ENCODE measurements at regions not wholly inside any gene's neighbourhood (a gene's known extent, or its start where the extent isn't known, plus 50 kb on each side); places are given as distances from the start of the nearest gene placed in this dataset.
"Not testable (repeated sequence)": the region's sequence is repeated elsewhere in the genome, so short reads cannot be mapped to it uniquely, and the experiment has no call there.

- DNase-seq (ENCODE audit: insufficient read length, low spot score) (no peak), FAIRE-seq (no peak)
Observed at GRCh38 chr5:86465052-86465838, 152.5 kb upstream of the COX7C start.

DNA sequence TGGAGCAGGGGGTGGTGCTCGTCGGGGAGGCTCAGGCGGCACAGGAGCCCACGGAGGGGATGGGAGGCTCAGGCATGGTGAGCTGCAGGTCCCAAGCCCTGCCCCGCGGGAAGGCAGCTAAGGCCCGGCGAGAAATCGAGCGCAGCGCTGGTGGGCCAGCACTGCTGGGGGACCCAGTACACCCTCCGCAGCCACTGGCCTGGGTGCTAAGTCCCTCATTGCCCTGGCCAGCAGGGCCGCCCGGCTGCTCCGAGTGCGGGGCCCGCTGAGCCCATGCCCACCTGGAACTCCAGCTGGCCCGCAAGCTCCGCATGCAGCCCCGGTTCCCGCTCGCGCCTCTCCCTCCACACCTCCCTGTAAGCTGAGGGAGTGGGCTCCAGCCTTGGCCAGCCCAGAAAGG lies 151.0 kb upstream of the COX7C start:
- DNase-seq (ENCODE audit: insufficient read length, low spot score); FAIRE-seq: not testable (repeated sequence)

DNA sequence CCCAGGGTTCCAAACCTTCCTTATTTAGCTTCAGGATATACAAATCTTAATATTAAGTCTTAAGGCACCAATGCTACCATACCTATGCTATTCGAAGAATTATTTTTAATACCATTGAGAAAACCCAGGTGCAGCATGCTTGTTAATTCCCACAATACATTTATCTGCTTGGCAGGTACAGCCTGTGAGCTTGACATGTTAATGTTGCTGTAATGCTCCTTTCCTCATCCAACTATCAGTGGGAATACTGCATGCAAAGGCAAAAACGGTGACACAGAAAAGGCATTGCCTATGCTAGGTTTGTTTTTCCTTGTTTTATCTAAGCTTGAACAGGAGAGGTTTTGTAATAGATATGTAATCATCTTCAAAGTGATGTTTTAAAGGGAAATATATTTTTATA lies 135.7 kb upstream of the COX7C start:
- DNase-seq (ENCODE audit: insufficient read length, low spot score): no peak
- no peak for FAIRE-seq

GRCh38 chr5:86493777-86494176 lies 124.0 kb upstream of the COX7C start:
- FAIRE-seq (no peak), DNase-seq (ENCODE audit: insufficient read length, low spot score) (no peak)

DNA sequence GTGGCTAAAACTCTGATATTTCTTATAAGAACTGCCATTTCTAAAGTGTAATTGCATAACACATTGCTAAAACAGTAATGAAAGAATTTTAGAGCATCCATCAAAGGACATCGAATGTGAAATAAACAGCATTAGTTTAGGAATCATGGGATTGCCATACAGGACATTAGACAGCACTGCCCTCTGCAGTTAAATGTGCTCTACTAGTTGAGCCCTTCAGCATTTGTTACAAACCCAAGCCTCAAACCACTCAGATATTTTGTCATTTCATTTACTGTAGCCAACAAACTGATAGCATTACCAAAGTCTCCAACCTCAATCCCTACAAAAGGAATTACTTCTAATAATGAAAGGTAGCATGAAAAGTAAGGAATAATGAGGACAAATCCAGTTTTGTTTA lies 116.8 kb upstream of the COX7C start:
- FAIRE-seq (no peak), DNase-seq (ENCODE audit: insufficient read length, low spot score) (no peak)

DNA sequence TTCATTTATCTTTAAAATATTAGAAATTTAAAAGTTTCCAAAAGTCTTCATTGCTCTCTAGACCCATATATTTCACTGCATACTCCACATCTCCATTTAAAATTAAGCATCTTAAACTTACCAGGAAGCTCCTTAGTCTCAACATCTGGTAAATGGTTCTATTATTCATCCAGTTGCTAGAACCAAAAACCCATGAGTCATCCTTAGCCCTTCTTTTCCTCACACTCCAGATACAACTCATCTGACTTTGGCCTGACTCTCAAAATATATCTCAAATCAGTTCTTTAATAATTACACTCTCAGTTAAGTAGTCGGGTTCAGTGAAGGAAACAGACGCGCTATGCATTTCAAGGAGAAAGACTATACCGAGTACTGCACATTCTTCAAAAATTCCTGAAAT lies 110.2 kb upstream of the COX7C start:
- FAIRE-seq (no peak), DNase-seq (ENCODE audit: insufficient read length, low spot score) (no peak)

DNA sequence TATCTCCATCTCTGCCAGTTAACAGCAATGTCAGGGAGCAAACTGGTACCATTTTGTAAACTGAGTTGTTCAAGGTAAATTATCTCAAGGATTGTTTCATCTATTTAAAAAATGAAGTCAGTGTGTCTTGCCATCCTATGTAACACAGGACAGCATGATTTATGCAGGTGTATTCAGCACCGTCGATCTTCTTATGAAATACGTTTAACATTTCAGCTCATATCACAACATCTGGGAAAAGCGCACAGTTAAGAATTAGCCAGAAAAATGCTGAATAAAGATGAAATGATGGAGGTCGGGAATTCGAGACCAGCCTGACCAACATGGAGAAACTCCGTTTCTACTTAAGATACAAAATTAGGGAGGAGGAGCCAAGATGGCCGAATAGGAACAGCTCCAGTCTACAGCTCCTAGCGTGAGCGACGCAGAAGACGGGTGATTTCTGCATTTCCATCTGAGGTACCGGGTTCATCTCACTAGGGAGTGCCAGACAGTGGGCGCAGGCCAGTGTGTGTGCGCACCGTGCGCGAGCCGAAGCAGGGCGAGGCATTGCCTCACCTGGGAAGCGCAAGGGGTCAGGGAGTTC lies 107.3 kb upstream of the COX7C start:
- not testable (repeated sequence) for FAIRE-seq; DNase-seq (ENCODE audit: insufficient read length, low spot score)

- DNase-seq (ENCODE audit: insufficient read length, low spot score) (no peak), FAIRE-seq (no peak)
Observed at GRCh38 chr5:86523718-86524117, 94.0 kb upstream of the COX7C start.

DNA sequence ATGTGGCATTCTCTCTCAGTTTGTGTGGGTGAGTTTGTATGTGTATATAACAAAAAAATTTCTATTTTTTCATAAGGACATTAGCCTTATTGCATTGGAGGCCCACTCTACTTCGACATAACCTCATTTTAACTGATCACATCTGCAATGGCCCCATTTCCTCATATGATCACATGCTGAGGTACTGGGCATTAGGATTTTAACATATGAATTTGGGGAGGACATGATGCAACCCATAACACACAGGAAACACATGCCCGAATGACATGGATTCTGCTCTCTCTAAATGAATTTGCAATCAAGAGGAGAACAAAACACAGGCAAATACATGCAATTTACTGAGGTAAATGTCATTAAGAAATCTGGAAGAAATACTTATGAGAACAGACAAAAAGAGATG lies 92.1 kb upstream of the COX7C start:
- DNase-seq (ENCODE audit: insufficient read length, low spot score) (no peak), FAIRE-seq (no peak)

DNA sequence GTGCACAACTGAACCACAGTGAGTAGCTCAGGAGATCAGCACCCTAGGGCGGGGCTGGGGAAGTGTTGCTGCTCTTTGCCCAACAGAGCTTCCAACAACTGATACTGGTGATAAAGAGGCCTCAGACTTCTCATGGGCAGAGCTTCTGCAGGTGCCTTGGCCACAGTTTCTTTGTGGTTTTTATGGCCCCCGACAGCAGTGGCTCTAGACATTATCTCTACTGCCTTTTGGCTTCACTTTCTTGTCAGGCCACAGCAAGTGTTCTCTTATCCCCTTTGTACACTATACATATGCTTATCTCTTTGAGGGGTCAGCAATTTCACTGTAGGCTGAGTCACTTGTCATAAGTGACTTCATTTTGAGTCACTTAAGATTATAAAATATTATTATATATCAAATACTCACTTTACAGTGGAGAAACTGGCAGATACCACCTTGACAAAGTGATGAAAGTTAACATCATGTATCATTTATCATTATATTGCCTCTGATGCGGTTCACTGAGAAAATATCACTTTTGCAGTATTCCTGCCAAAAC lies 90.9 kb upstream of the COX7C start:
- DNase-seq (ENCODE audit: insufficient read length, low spot score) (no peak), FAIRE-seq (no peak)

DNA sequence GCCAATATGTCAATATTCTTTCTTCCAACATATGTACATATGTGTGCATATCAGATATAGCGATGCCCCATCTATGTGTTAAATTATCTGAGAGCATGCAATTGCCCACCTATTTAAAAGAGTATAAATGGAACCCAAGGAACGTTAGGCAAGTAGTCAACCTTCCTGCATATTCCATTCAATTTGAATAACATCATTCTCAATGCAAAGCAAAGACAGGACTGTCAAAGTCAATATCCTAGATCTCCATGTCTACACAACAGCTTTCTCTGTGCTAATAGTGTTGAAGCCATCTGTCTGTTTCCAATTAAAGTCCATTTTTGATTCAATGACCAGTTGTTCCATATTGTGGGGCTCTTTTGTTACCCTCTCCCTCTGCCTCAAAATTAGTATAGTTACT lies 85.3 kb upstream of the COX7C start:
- DNase-seq (ENCODE audit: insufficient read length, low spot score) (no peak), FAIRE-seq (no peak)

- DNase-seq (ENCODE audit: insufficient read length, low spot score): no peak
- FAIRE-seq: no peak
Observed at GRCh38 chr5:86536396-86536795, 81.3 kb upstream of the COX7C start.

GRCh38 chr5:86542532-86542931 lies 75.2 kb upstream of the COX7C start:
- no peak for FAIRE-seq
- DNase-seq (ENCODE audit: insufficient read length, low spot score): no peak

DNA sequence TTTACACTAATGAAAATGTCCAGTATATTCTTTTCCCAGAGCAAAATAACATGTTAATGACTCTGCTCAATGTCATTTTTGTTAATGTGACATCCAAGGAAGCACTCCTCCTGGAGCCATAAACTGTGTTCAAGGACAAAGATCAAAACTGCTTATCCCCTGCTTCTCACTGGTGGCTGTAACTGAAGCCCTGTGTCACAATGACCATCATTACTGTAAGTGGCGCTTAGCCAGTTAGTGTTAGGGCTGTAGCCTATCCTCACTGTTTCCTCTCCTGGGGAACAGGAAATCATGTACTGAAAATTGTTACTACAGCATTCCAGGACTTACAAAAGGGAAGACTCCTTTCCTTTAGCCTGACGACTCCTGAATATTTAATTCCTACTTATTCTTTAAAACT lies 71.7 kb upstream of the COX7C start:
- no peak for DNase-seq (ENCODE audit: insufficient read length, low spot score)
- no peak for FAIRE-seq

DNA sequence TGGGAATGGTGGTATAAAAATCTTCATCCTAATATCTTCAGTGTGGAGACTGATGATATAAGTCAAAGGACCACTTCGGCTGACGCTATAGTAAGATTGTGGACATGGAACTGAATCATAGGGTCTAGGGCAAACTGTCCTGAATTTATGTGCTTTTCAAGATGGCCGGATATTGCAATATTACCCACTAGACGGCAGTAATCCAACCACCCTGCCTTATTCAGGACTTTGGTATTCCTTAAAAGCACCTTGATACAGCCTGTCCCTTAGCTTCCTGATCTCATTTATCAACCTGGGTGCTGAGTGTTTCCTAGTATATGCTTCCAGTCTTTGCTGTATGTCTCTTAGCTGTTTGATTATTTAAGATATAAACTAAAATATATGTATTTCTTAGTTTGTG lies 71.2 kb upstream of the COX7C start:
- FAIRE-seq (no peak), DNase-seq (ENCODE audit: insufficient read length, low spot score) (no peak)

DNA sequence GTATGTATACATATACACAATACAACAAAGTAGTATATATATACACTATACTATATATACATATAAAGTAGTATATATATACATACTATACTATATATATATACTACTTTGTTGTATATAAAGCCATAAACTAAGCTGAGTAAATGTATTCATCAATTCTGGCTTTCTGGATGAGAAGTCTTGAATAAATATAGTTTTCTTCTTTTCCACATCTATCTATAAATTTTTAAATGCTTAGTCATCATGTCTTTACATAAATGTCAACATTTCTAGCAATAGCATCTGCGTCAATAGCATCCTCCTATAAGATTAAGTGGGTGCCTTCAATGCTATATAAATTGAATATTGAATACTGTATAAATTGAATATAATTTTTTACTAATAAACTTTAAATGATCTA lies 63.1 kb upstream of the COX7C start:
- DNase-seq (ENCODE audit: insufficient read length, low spot score): no peak
- FAIRE-seq: no peak

GRCh38 chr5:86557920-86558319 lies 59.8 kb upstream of the COX7C start:
- FAIRE-seq (no peak), DNase-seq (ENCODE audit: insufficient read length, low spot score) (no peak)

- FAIRE-seq: peak; percentile 82
Observed at GRCh38 chr5:86565197-86565789, 52.4 kb upstream of the COX7C start.

GRCh38 chr5:86566030-86566429 lies 51.7 kb upstream of the COX7C start:
- FAIRE-seq; DNase-seq (ENCODE audit: insufficient read length, low spot score): not testable (repeated sequence)

More at GRCh38 chr5:86565197-86565789, 52.4 kb upstream of the COX7C start:
- DNase-seq (ENCODE audit: insufficient read length, low spot score): no peak
